ENCODE measurements at regions not wholly inside any gene's neighbourhood (a gene's known extent, or its start where the extent isn't known, plus 50 kb on each side); places are given as distances from the start of the nearest gene placed in this dataset.

GRCh38 chr19:31910224-31910623 is 435.2 kb upstream of the ZNF507 start:
- no peak overlapping the region for H3K4me3 ChIP-seq
- in situ Hi-C loops (cut with MboI; ENCODE audit: low sequenced_read_pairs): no loop called here
- DNase-seq (ENCODE audit: low spot score in 2 of 2): no peak
- H3K36me3 ChIP-seq (replicated peaks): no peaks in the 10 kb centered on the region
- H3K9me3 ChIP-seq: no peaks in the 10 kb centered on the region
- H3K4me1 ChIP-seq: no peaks in the 10 kb centered on the region
- no peaks in the 10 kb centered on the region for H3K27me3 ChIP-seq (ENCODE audit: low read depth)

- in situ Hi-C loops (cut with MboI; ENCODE audit: low sequenced_read_pairs): no loop called here
- H3K27me3 ChIP-seq (ENCODE audit: low read depth): no peaks in the 10 kb centered on the region
- H3K4me3 ChIP-seq: no peak overlapping the region
- H3K4me1 ChIP-seq: no peaks in the 10 kb centered on the region
- no peaks in the 10 kb centered on the region for H3K9me3 ChIP-seq
- DNase-seq (ENCODE audit: low spot score in 2 of 2): no peak
- no peaks in the 10 kb centered on the region for H3K36me3 ChIP-seq (replicated peaks)
Measured at GRCh38 chr19:31911577-31911976, 433.8 kb upstream of the ZNF507 start.

- no peak overlapping the region for H3K4me3 ChIP-seq
- no peaks in the 10 kb centered on the region for H3K4me1 ChIP-seq
- no peak for DNase-seq (ENCODE audit: low spot score in 2 of 2)
- in situ Hi-C loops (cut with MboI; ENCODE audit: low sequenced_read_pairs): no loop called here
- no peaks in the 10 kb centered on the region for H3K9me3 ChIP-seq
- no peaks in the 10 kb centered on the region for H3K36me3 ChIP-seq (replicated peaks)
- H3K27me3 ChIP-seq (ENCODE audit: low read depth): no peaks in the 10 kb centered on the region
Measured at GRCh38 chr19:31913103-31913661, 432.2 kb upstream of the ZNF507 start.

- Histone ChIP-seq H3K27me3 (ENCODE audit: low read depth) (no peaks in the 10 kb centered on the region), H3K36me3 (replicated peaks) (no peaks in the 10 kb centered on the region), H3K4me3 (no peak overlapping the region), H3K4me1 (no peaks in the 10 kb centered on the region), H3K9me3 (no peaks in the 10 kb centered on the region)
- no peak for DNase-seq (ENCODE audit: low spot score in 2 of 2)
- in situ Hi-C loops (cut with MboI; ENCODE audit: low sequenced_read_pairs): no loop called here
Measured at GRCh38 chr19:31930401-31930800, 415.0 kb upstream of the ZNF507 start.

GRCh38 chr19:31937983-31938382 is 407.4 kb upstream of the ZNF507 start:
- in situ Hi-C loops (cut with MboI; ENCODE audit: low sequenced_read_pairs): no loop called here
- Histone ChIP-seq H3K9me3 (no peaks in the 10 kb centered on the region), H3K36me3 (replicated peaks) (no peaks in the 10 kb centered on the region), H3K4me1 (no peaks in the 10 kb centered on the region), H3K27me3 (ENCODE audit: low read depth) (no peaks in the 10 kb centered on the region), H3K4me3 (no peak overlapping the region)
- DNase-seq (ENCODE audit: low spot score in 2 of 2): no peak

- no peak overlapping the region for H3K4me3 ChIP-seq
- H3K4me1 ChIP-seq: no peaks in the 10 kb centered on the region
- in situ Hi-C loops (cut with MboI; ENCODE audit: low sequenced_read_pairs): no loop called here
- H3K9me3 ChIP-seq: no peaks in the 10 kb centered on the region
- no peak for DNase-seq (ENCODE audit: low spot score in 2 of 2)
- no peaks in the 10 kb centered on the region for H3K36me3 ChIP-seq (replicated peaks)
- H3K27me3 ChIP-seq (ENCODE audit: low read depth): no peaks in the 10 kb centered on the region
Measured at GRCh38 chr19:31938675-31939074, 406.7 kb upstream of the ZNF507 start.

- no peak for DNase-seq (ENCODE audit: low spot score in 2 of 2)
- Histone ChIP-seq H3K9me3 (no peaks in the 10 kb centered on the region), H3K4me1 (no peaks in the 10 kb centered on the region), H3K27me3 (ENCODE audit: low read depth) (no peaks in the 10 kb centered on the region), H3K4me3 (no peak overlapping the region), H3K36me3 (replicated peaks) (no peaks in the 10 kb centered on the region)
- in situ Hi-C loops (cut with MboI; ENCODE audit: low sequenced_read_pairs): no loop called here
Measured at GRCh38 chr19:31940396-31940795, 405.0 kb upstream of the ZNF507 start.

- Histone ChIP-seq H3K4me3 (no peak overlapping the region), H3K27me3 (ENCODE audit: low read depth) (no peaks in the 10 kb centered on the region), H3K36me3 (replicated peaks) (no peaks in the 10 kb centered on the region), H3K9me3 (no peaks in the 10 kb centered on the region), H3K4me1 (no peaks in the 10 kb centered on the region)
- in situ Hi-C loops (cut with MboI; ENCODE audit: low sequenced_read_pairs): no loop called here
- no peak for DNase-seq (ENCODE audit: low spot score in 2 of 2)
Measured at GRCh38 chr19:31943191-31943661, 402.2 kb upstream of the ZNF507 start.

GRCh38 chr19:31943778-31944177 is 401.6 kb upstream of the ZNF507 start:
- Histone ChIP-seq H3K4me1 (no peaks in the 10 kb centered on the region), H3K4me3 (no peak overlapping the region), H3K27me3 (ENCODE audit: low read depth) (no peaks in the 10 kb centered on the region), H3K36me3 (replicated peaks) (no peaks in the 10 kb centered on the region), H3K9me3 (no peaks in the 10 kb centered on the region)
- DNase-seq (ENCODE audit: low spot score in 2 of 2): no peak
- in situ Hi-C loops (cut with MboI; ENCODE audit: low sequenced_read_pairs): no loop called here

- no peak for DNase-seq (ENCODE audit: low spot score in 2 of 2)
- in situ Hi-C loops (cut with MboI; ENCODE audit: low sequenced_read_pairs): no loop called here
- Histone ChIP-seq H3K36me3 (replicated peaks) (no peaks in the 10 kb centered on the region), H3K9me3 (no peaks in the 10 kb centered on the region), H3K27me3 (ENCODE audit: low read depth) (no peaks in the 10 kb centered on the region), H3K4me3 (no peak overlapping the region), H3K4me1 (no peaks in the 10 kb centered on the region)
Measured at GRCh38 chr19:31944326-31944725, 401.1 kb upstream of the ZNF507 start.

GRCh38 chr19:31946491-31946890 is 398.9 kb upstream of the ZNF507 start:
- H3K9me3 ChIP-seq: no peaks in the 10 kb centered on the region
- no peak for DNase-seq (ENCODE audit: low spot score in 2 of 2)

GRCh38 chr19:31947436-31948115 is 397.8 kb upstream of the ZNF507 start:
- Histone ChIP-seq H3K27me3 (ENCODE audit: low read depth) (no peaks in the 10 kb centered on the region), H3K4me3 (no peak overlapping the region), H3K36me3 (replicated peaks) (no peaks in the 10 kb centered on the region), H3K9me3 (no peaks in the 10 kb centered on the region), H3K4me1 (no peaks in the 10 kb centered on the region)
- no peak for DNase-seq (ENCODE audit: low spot score in 2 of 2)
- in situ Hi-C loops (cut with MboI; ENCODE audit: low sequenced_read_pairs): no loop called here

More at GRCh38 chr19:31946491-31946890, 398.9 kb upstream of the ZNF507 start:
- no peaks in the 10 kb centered on the region for H3K4me1 ChIP-seq
- in situ Hi-C loops (cut with MboI; ENCODE audit: low sequenced_read_pairs): no loop called here
- no peak overlapping the region for H3K4me3 ChIP-seq
- no peaks in the 10 kb centered on the region for H3K27me3 ChIP-seq (ENCODE audit: low read depth)
- no peaks in the 10 kb centered on the region for H3K36me3 ChIP-seq (replicated peaks)

GRCh38 chr19:31952693-31953092 is 392.7 kb upstream of the ZNF507 start:
- Histone ChIP-seq H3K4me1 (no peaks in the 10 kb centered on the region), H3K9me3 (no peaks in the 10 kb centered on the region), H3K4me3 (no peak overlapping the region), H3K27me3 (ENCODE audit: low read depth) (no peaks in the 10 kb centered on the region), H3K36me3 (replicated peaks) (no peaks in the 10 kb centered on the region)
- in situ Hi-C loops (cut with MboI; ENCODE audit: low sequenced_read_pairs): no loop called here
- no peak for DNase-seq (ENCODE audit: low spot score in 2 of 2)

- no peaks in the 10 kb centered on the region for H3K9me3 ChIP-seq
- no peak overlapping the region for H3K4me3 ChIP-seq
- DNase-seq (ENCODE audit: low spot score in 2 of 2): no peak
- no peaks in the 10 kb centered on the region for H3K36me3 ChIP-seq (replicated peaks)
- H3K4me1 ChIP-seq: no peaks in the 10 kb centered on the region
- no peaks in the 10 kb centered on the region for H3K27me3 ChIP-seq (ENCODE audit: low read depth)
- in situ Hi-C loops (cut with MboI; ENCODE audit: low sequenced_read_pairs): no loop called here
Measured at GRCh38 chr19:31955061-31955460, 390.3 kb upstream of the ZNF507 start.

- Histone ChIP-seq H3K36me3 (replicated peaks) (no peaks in the 10 kb centered on the region), H3K4me3 (no peak overlapping the region), H3K4me1 (no peaks in the 10 kb centered on the region), H3K27me3 (ENCODE audit: low read depth) (no peaks in the 10 kb centered on the region), H3K9me3 (no peaks in the 10 kb centered on the region)
- no peak for DNase-seq (ENCODE audit: low spot score in 2 of 2)
- in situ Hi-C loops (cut with MboI; ENCODE audit: low sequenced_read_pairs): no loop called here
Measured at GRCh38 chr19:31955884-31956283, 389.5 kb upstream of the ZNF507 start.
